SK-N-SH (cell line): ENCODE measurements at regions not wholly inside any gene's neighbourhood (a gene's known extent, or its start where the extent isn't known, plus 50 kb on each side); places are given as distances from the start of the nearest gene placed in this dataset.

Source experiments
- CTCF ChIP-seq: fragments of 200-600 bp; sonication (generic); IDR thresholded peaks from 2 replicates; pipeline ENCODE4 v1.6.1; 2017; ENCODE audit warnings: antibody characterized with exemption, mild to moderate bottlenecking, moderate library complexity
- RCOR1 ChIP-seq: fragments of 150-350 bp; IDR thresholded peaks from 2 replicates; pipeline ENCODE4 v1.6.1; 2017; ENCODE audit warnings: antibody characterized with exemption, low read length

- TF ChIP-seq CTCF (no peak), RCOR1 (no peak)
These were observed 2148.9 kb upstream of the ACO1 start for GRCh38 chr9:30235564-30235963.
